Activated B cell treated with CpG ODN at 0.5 μM for 24 hours (primary cell): ENCODE measurements at regions not wholly inside any gene's neighbourhood (a gene's known extent, or its start where the extent isn't known, plus 50 kb on each side); places are given as distances from the start of the nearest gene placed in this dataset.

Experiments
- ATAC-seq: fragments of 200-7000 bp; cut with Tn5 transposase; one replicate; pipeline ENCODE4 v1.10.0; 2021; ENCODE audit warnings: low read depth, mild to moderate bottlenecking, moderate library complexity
- CTCF ChIA-PET: fragments of 350-600 bp; sonication (Branson Sonifier 250); formaldehyde crosslinking; loops from one replicate; lab custom pipeline; 2021; ENCODE audit warnings: antibody characterized with exemption; lab: Charles Lee
- POLR2A ChIA-PET: fragments of 350-600 bp; sonication (Branson Sonifier 250); formaldehyde crosslinking; loops from one replicate; lab custom pipeline; 2021; ENCODE audit warnings: antibody characterized with exemption; lab: Charles Lee
- DNase-seq: peaks from one replicate; pipeline ENCODE4 v3.0.0; 2022
- H3K27ac Mint-ChIP-seq: one replicate; pipeline ENCODE4 v1.8.0; 2020; ENCODE audit warnings: mixed read lengths
- H3K27me3 Mint-ChIP-seq: one replicate; pipeline ENCODE4 v1.8.0; 2021; ENCODE audit warnings: mixed read lengths
- H3K36me3 Mint-ChIP-seq: one replicate; pipeline ENCODE4 v1.8.0; 2021; ENCODE audit warnings: low read depth, mixed read lengths
- H3K4me1 Mint-ChIP-seq: one replicate; pipeline ENCODE4 v1.8.0; 2021; ENCODE audit warnings: mixed read lengths
- H3K4me3 Mint-ChIP-seq: one replicate; pipeline ENCODE4 v1.8.0; 2020; ENCODE audit warnings: mild to moderate bottlenecking, mixed read lengths
- H3K9me3 Mint-ChIP-seq: one replicate; pipeline ENCODE4 v1.8.0; 2020; ENCODE audit warnings: mixed read lengths
- CTCF ChIP-seq: fragments of 200-600 bp; IDR thresholded peaks from one replicate; pipeline ENCODE4 v1.8.0; 2022; ENCODE audit warnings: antibody characterized with exemption, mild to moderate bottlenecking
- intact Hi-C: fragments of 100-400 bp; cut with micrococcal nuclease; formaldehyde crosslinking; loops from one replicate; pipeline ENCODE4 v1.15.1; 2024

DNA sequence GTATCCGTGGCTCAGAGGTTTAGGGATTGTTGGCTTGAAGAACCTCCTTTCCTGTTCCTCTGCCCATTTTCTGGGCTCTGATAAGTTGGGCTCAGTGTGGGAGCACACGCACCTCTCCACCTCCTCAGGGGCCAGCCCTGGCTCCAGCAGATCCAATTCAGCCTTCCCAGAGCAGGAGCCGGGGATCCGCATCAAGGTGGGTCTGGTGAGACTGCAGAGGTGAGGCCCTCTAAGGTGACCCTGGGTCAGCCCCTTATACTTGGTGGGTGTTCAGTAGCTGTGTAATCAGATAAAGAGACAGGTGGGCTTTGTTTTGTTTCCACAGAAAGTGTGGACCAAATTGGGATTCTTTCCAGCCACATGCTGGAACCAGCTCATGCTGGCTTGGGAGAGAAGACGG is 1466.0 kb downstream of the TBC1D22A start:
- intact Hi-C loops: no loop called here
- peaks cover 12% of the 10 kb centered on the region for H3K9me3 Mint-ChIP-seq
- no peak for TF ChIP-seq CTCF
- peaks cover 5% of the 10 kb centered on the region for H3K27me3 Mint-ChIP-seq
- DNase-seq (no peak), ATAC-seq (no peak)
- H3K4me3 Mint-ChIP-seq: no peak overlapping the region
- no peaks in the 10 kb centered on the region for H3K36me3 Mint-ChIP-seq
- ChIA-PET POLR2A (no interaction called here), CTCF (no interaction called here)
- H3K4me1 Mint-ChIP-seq: no peaks in the 10 kb centered on the region
- H3K27ac Mint-ChIP-seq: no peak overlapping the region

DNA sequence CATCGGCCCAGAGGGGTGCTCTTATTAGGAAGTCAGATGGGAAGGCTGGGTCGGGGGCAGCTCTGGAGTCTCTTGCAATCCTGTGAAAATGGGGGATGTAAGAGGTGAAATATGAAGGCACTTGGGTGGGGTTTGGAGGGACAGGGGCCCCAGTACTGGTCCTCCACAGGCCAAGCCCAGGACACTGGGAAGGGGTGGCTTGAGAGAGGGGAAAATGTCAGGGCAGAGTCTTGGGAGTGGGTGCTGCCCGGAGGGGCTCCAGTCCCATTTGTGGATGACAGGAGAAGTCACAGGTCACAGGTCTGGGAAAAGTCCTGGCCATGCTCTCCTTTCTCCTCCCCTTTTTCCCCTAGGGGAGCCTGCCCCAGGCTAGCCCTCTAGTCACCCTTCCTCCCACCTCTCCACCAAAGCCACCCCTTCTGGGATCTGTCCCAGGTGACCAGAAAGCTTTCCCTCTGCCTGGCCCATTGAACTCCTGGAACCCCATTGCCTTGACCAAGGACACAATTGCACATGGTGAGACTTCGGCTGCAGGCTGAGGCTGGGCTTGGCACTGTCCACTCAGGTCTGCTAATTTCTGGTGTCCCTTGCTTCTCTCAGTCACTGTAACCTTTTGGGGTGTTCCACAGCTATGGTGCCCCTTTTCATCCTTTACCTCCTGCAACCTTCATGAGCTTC is 1465.0 kb downstream of the TBC1D22A start:
- ChIA-PET POLR2A (no interaction called here), CTCF (no interaction called here)
- DNase-seq (no peak), ATAC-seq (no peak)
- no peaks in the 10 kb centered on the region for H3K36me3 Mint-ChIP-seq
- H3K27ac Mint-ChIP-seq: no peak overlapping the region
- H3K4me3 Mint-ChIP-seq: no peak overlapping the region
- H3K27me3 Mint-ChIP-seq: peaks cover 9% of the 10 kb centered on the region
- H3K9me3 Mint-ChIP-seq: peaks cover 9% of the 10 kb centered on the region
- no peaks in the 10 kb centered on the region for H3K4me1 Mint-ChIP-seq
- no peak for TF ChIP-seq CTCF
- intact Hi-C loops: no loop called here

DNA sequence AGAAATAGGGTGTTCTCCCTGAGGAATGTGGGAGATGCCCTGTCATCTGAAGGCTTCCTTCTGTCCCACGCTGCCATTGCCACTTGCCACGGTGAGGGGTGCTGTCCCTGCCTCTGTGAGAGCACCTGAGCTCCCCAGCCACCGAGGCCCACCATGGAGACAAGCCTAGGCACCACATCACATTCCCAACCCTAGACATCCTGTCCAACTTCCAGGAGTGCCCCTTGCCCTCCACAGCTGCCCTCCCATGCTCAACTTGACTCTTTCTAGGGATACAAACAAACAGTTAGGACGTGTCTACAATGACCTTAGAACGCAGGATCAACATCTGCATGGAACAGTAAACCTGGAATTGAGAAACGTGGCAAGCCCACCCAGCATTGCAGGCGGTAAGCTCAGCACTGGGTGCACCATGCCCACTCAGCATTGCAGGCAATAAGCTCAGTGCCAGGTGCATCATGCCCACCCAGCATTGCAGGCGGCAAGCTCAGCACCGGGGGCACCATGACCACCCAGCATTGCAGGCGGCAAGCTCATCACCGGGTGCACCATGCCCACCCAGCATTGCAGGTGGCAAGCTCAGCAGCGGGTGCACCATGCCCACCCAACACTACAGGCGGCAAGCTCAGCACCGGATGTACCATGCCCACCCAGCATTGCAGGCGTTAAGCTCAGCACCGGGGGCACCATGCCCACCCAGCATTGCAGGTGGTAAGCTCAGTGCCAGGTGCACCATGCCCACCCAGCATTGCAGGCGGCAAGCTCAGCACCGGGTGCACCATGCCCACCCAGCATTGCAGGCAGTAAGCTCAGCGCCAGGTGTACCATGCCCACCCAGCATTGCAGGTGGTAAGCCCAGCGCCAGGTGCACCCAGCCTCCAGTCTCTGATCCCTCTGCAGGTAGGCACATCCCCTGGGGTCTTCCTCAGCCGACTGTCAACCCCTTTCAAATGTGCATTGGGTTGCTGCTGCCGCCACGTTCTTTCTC is 1463.9 kb downstream of the TBC1D22A start:
- intact Hi-C loops: no loop called here
- Mint-ChIP-seq H3K27me3 (peaks cover 9% of the 10 kb centered on the region), H3K4me1 (no peaks in the 10 kb centered on the region), H3K4me3 (no peak overlapping the region), H3K9me3 (peaks cover 5% of the 10 kb centered on the region), H3K36me3 (no peaks in the 10 kb centered on the region), H3K27ac (no peak overlapping the region)
- ATAC-seq (no peak), DNase-seq (no peak)
- POLR2A ChIA-PET: no interaction called here
- CTCF ChIA-PET: no interaction called here
- TF ChIP-seq CTCF: no peak

GRCh38 chr22:48224332-48224731 is 1461.9 kb downstream of the TBC1D22A start:
- intact Hi-C loops: no loop called here
- H3K27ac Mint-ChIP-seq: no peak overlapping the region
- no peak for TF ChIP-seq CTCF
- no peaks in the 10 kb centered on the region for H3K4me1 Mint-ChIP-seq
- ChIA-PET CTCF (no interaction called here), POLR2A (no interaction called here)
- ATAC-seq (no peak), DNase-seq (no peak)
- H3K27me3 Mint-ChIP-seq: peaks cover 10% of the 10 kb centered on the region
- H3K9me3 Mint-ChIP-seq: peaks cover 9% of the 10 kb centered on the region
- no peak overlapping the region for H3K4me3 Mint-ChIP-seq
- no peaks in the 10 kb centered on the region for H3K36me3 Mint-ChIP-seq

GRCh38 chr22:48223488-48224190 is 1461.2 kb downstream of the TBC1D22A start:
- no peak overlapping the region for H3K4me3 Mint-ChIP-seq
- H3K9me3 Mint-ChIP-seq: peaks cover 9% of the 10 kb centered on the region
- no peak overlapping the region for H3K27ac Mint-ChIP-seq
- ATAC-seq (no peak), DNase-seq (no peak)
- H3K4me1 Mint-ChIP-seq: no peaks in the 10 kb centered on the region
- CTCF ChIA-PET: no interaction called here
- H3K36me3 Mint-ChIP-seq: no peaks in the 10 kb centered on the region
- intact Hi-C loops: no loop called here
- peaks cover 9% of the 10 kb centered on the region for H3K27me3 Mint-ChIP-seq
- TF ChIP-seq CTCF: no peak
- POLR2A ChIA-PET: no interaction called here
